Right lobe of liver (tissue), 4 donors: ENCODE measurements at regions not wholly inside any gene's neighbourhood (a gene's known extent, or its start where the extent isn't known, plus 50 kb on each side); places are given as distances from the start of the nearest gene placed in this dataset.

Experiments used
- POLR2A ChIP-seq: fragments of 450-650 bp; IDR thresholded peaks from one replicate; pipeline ENCODE4 v1.6.1; 2017; ENCODE audit warnings: antibody characterized with exemption, mild to moderate bottlenecking
- TF ChIP-seq, protein P1 (sequence below), 4 donors: fragments of 200-600 bp in 3 of 4; fragments of 450-650 bp in 1 of 4; IDR thresholded peaks; one replicate each; pipeline versions ENCODE4 v1.5.1 to v1.8.0; 2016 to 2022; ENCODE audit warnings: antibody characterized with exemption in 4 of 4, mild to moderate bottlenecking in 2 of 4
- donor health status: DM: no; HTN: no; CAD: no.
- donor health status: DM: no; HTN: no; CAD: no.
- donor health status: DM: no; HTN: yes; CAD: no.

DNA sequence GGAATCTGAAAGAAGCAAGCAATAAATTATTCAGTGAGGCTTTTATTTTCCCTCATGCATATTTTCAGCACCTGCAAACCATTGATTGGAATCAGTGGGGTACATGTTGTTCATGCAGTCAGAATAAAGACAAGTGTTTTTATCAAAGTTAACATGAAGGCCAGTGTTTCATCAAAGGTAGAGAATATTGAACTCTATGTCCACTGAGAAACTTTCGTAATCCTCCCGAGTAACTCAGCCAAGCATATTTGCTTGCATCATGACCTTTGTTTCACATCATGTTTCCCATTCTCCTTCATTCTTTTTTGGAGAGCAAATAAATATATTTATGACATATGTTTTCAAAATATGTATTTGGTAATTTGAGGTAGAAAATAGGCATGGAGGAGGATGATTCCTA, 663.1 kb downstream of the SH2D4B start:
- TF ChIP-seq, protein P1, sequence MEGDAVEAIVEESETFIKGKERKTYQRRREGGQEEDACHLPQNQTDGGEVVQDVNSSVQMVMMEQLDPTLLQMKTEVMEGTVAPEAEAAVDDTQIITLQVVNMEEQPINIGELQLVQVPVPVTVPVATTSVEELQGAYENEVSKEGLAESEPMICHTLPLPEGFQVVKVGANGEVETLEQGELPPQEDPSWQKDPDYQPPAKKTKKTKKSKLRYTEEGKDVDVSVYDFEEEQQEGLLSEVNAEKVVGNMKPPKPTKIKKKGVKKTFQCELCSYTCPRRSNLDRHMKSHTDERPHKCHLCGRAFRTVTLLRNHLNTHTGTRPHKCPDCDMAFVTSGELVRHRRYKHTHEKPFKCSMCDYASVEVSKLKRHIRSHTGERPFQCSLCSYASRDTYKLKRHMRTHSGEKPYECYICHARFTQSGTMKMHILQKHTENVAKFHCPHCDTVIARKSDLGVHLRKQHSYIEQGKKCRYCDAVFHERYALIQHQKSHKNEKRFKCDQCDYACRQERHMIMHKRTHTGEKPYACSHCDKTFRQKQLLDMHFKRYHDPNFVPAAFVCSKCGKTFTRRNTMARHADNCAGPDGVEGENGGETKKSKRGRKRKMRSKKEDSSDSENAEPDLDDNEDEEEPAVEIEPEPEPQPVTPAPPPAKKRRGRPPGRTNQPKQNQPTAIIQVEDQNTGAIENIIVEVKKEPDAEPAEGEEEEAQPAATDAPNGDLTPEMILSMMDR (IDR thresholded peaks at IDR 0.05), result no peak
- no peak for TF ChIP-seq POLR2A
